ENCODE measurements at regions not wholly inside any gene's neighbourhood (a gene's known extent, or its start where the extent isn't known, plus 50 kb on each side); places are given as distances from the start of the nearest gene placed in this dataset.

DNA sequence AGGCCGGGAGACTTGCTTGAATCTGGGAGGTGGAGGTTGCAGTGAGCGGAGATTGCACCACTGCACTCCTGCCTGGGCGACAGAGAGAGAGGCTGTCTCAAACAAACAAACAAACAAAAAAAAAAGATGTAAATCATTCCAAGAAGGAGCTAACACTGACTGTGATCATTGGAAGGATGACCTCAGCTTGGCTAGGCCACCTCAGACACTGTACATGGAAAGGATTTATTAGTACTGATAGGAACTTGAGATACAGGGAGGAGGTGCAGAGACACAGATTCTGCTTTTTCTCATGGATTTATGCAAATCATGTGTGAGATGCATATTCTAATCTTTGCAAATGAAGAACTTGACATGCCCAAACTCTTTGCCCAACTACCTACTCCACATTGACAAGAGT lies 293.6 kb downstream of the HIVEP2 start:
- H3K36me3 ChIP-seq (ENCODE audit: control insufficient read depth, insufficient read depth, low read length): no peaks in the 10 kb centered on the region

DNA sequence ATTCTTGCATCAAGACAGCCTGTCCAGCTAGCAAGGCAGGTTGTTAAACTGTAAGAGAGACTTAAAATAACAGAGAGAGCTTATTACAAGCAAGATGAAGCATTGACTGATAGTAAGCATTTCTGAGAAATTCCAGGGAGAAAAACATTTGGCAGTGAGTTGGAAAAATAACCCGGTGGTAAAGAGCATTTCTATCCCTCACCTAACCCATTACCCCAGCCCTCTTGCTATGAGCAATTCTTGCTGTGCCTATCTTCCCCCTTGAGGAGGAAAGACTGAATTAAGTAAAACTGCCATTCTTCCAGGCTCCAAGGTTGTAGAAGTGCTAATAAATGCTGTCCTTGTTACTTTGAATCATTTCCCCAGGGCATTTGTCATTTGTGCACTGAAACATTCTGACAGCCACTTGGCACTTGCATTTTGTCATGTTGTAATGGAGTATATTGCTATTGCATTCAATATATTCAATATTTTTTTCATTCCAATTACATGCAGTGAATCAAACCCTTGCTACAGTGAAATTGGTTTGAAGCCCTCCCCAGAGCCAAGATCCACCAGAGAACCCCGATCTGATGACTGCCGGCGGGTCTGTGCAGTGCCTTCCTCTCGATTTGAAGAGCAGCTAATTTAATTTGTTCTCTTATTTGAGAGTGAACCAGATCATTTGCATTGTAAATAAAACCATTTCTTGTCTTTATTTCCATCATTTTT lies 291.1 kb downstream of the HIVEP2 start:
- no peaks in the 10 kb centered on the region for H3K36me3 ChIP-seq (ENCODE audit: control insufficient read depth, insufficient read depth, low read length)
- no peak for DNase-seq (ENCODE audit: low read depth)
- no peak overlapping the region for H3K4me3 ChIP-seq (ENCODE audit: low read depth, low read length)
- peaks cover 2% of the 10 kb centered on the region; the same call in 1 of the 2 replicates for H3K27me3 ChIP-seq (ENCODE audit: control insufficient read depth, insufficient read depth, low read length)
- ChIA-PET POLR2A (no interaction called here), CTCF (interaction anchor here (0.6 kb wide), 1 partner anchor 685 kb away, joined by 4 read pairs; no protein-coding TSS in a partner anchor)
- TF ChIP-seq, protein P1, sequence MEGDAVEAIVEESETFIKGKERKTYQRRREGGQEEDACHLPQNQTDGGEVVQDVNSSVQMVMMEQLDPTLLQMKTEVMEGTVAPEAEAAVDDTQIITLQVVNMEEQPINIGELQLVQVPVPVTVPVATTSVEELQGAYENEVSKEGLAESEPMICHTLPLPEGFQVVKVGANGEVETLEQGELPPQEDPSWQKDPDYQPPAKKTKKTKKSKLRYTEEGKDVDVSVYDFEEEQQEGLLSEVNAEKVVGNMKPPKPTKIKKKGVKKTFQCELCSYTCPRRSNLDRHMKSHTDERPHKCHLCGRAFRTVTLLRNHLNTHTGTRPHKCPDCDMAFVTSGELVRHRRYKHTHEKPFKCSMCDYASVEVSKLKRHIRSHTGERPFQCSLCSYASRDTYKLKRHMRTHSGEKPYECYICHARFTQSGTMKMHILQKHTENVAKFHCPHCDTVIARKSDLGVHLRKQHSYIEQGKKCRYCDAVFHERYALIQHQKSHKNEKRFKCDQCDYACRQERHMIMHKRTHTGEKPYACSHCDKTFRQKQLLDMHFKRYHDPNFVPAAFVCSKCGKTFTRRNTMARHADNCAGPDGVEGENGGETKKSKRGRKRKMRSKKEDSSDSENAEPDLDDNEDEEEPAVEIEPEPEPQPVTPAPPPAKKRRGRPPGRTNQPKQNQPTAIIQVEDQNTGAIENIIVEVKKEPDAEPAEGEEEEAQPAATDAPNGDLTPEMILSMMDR (IDR thresholded peaks at IDR 0.05; ENCODE audit: insufficient read depth, low read depth, low read length): no peak

More for the DNA sequence above, 293.6 kb downstream of the HIVEP2 start:
- DNase-seq (ENCODE audit: low read depth): no peak
- ChIA-PET CTCF (interaction anchor here (0.5 kb wide), 1 partner anchor 17 kb away, joined by 3 read pairs; no protein-coding TSS in a partner anchor), POLR2A (no interaction called here)
- TF ChIP-seq, protein P1 (IDR thresholded peaks at IDR 0.05; ENCODE audit: insufficient read depth, low read depth, low read length): no peak
- Histone ChIP-seq H3K4me3 (ENCODE audit: low read depth, low read length) (no peak overlapping the region), H3K27me3 (ENCODE audit: control insufficient read depth, insufficient read depth, low read length) (peaks cover 4% of the 10 kb centered on the region; the same call in 1 of the 2 replicates)

DNA sequence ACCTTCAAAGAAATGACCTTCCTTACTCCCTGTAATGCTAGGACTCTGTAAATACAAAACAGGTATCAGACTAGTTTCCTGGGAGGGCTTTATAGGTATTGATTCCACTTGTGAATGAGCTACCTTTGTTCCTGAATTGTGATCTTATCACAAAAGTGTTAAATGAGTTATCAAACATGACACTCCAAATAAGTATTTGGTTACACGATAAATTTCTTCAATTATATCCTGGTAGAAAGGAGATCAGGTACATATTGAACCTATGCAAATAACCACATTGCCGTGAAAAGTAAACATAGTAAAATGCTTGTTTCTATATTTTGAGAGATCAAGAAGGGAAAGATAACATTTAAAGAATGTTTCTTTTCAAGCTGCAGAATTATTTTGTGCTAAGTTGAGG lies 285.3 kb downstream of the HIVEP2 start:
- no peak for DNase-seq (ENCODE audit: low read depth)
- Histone ChIP-seq H3K36me3 (ENCODE audit: control insufficient read depth, insufficient read depth, low read length) (no peaks in the 10 kb centered on the region), H3K4me3 (ENCODE audit: low read depth, low read length) (no peak overlapping the region), H3K27me3 (ENCODE audit: control insufficient read depth, insufficient read depth, low read length) (peaks cover under 1% of the 10 kb centered on the region; the same call in 1 of the 2 replicates)
- TF ChIP-seq, protein P1 (IDR thresholded peaks at IDR 0.05; ENCODE audit: insufficient read depth, low read depth, low read length): no peak
- ChIA-PET CTCF (interaction anchor here (1.0 kb wide), 1 partner anchor 11 kb away, joined by 3 read pairs; no protein-coding TSS in a partner anchor), POLR2A (no interaction called here)

DNA sequence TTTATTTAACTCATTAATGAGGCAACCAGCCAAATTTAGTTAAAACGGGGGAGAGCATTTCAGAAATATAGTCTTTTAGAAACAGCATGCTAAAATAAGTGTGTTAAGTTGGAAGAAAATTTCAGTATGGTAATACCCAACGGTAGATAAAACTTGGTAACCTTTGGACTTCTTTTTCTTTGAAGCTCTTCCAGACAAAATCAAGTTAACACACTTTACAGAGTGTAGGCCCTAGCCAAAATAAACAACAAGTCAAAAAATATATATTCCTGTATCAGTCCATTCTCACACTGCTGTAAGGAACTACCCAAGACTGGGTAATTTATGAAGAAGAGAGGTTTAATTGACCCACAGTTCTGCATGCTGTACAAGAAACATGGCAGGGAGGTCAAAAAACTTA lies 279.6 kb downstream of the HIVEP2 start:
- ChIA-PET POLR2A (no interaction called here), CTCF (no interaction called here)
- no peak for DNase-seq (ENCODE audit: low read depth)
- Histone ChIP-seq H3K27me3 (ENCODE audit: control insufficient read depth, insufficient read depth, low read length) (peaks cover 1% of the 10 kb centered on the region; the same call in 1 of the 2 replicates), H3K4me3 (ENCODE audit: low read depth, low read length) (no peak overlapping the region), H3K36me3 (ENCODE audit: control insufficient read depth, insufficient read depth, low read length) (no peaks in the 10 kb centered on the region)
- TF ChIP-seq, protein P1 (IDR thresholded peaks at IDR 0.05; ENCODE audit: insufficient read depth, low read depth, low read length): no peak

DNA sequence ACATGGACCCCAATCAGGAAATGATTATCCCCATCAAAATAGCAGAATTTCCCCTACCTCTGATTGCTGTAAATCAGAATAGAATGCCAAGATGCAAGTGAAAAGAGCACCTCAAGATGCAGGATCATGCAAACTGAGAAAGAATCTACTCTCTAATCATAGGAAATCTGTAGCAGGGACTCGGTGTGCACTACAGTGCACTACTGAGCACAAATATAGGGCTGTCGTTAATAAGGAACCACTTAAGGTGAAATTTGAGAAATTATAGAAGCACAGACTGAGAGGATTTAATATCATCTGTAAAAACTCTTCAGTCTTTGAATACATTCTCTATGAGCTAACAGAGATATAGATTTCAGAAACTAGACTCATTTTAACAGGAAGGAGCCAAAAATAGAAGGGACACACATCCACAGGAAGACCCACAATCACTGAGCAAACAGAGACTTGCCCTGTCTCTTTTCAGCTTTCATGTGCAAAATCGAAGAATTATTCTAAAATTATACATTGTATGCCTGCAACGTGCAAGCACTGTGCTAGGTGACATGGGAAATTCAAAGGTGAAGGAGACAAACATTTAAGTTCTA lies 278.3 kb downstream of the HIVEP2 start:
- TF ChIP-seq, protein P1 (IDR thresholded peaks at IDR 0.05; ENCODE audit: insufficient read depth, low read depth, low read length): no peak
- no peak for DNase-seq (ENCODE audit: low read depth)
- no peak overlapping the region for H3K4me3 ChIP-seq (ENCODE audit: low read depth, low read length)
- H3K36me3 ChIP-seq (ENCODE audit: control insufficient read depth, insufficient read depth, low read length): no peaks in the 10 kb centered on the region
- ChIA-PET CTCF (no interaction called here), POLR2A (no interaction called here)
- H3K27me3 ChIP-seq (ENCODE audit: control insufficient read depth, insufficient read depth, low read length): peaks cover 1% of the 10 kb centered on the region; the same call in 1 of the 2 replicates
